Epithelial cell of prostate (primary cell): ENCODE measurements at regions not wholly inside any gene's neighbourhood (a gene's known extent, or its start where the extent isn't known, plus 50 kb on each side); places are given as distances from the start of the nearest gene placed in this dataset.

ENCODE experiments used
- DNase-seq: peaks from one replicate; pipeline ENCODE4 v3.0.0-alpha.2; 2011; ENCODE audit warnings: low read depth, low spot score
- H3K27ac ChIP-seq: fragments of 450-650 bp; 2 replicates; pipeline ENCODE4 v1.5.1; 2017; ENCODE audit warnings: mild to moderate bottlenecking

GRCh38 chr16:65945493-65945892, 421.0 kb upstream of the CDH5 start:
- DNase-seq: no peak

GRCh38 chr16:65944361-65944760, 422.1 kb upstream of the CDH5 start:
- H3K27ac ChIP-seq: no peak overlapping the region
- no peak for DNase-seq

More at GRCh38 chr16:65945493-65945892, 421.0 kb upstream of the CDH5 start:
- no peak overlapping the region for H3K27ac ChIP-seq

- DNase-seq: no peak
- H3K27ac ChIP-seq: no peak overlapping the region
Measured at GRCh38 chr16:65940711-65941110, 425.8 kb upstream of the CDH5 start.

DNA sequence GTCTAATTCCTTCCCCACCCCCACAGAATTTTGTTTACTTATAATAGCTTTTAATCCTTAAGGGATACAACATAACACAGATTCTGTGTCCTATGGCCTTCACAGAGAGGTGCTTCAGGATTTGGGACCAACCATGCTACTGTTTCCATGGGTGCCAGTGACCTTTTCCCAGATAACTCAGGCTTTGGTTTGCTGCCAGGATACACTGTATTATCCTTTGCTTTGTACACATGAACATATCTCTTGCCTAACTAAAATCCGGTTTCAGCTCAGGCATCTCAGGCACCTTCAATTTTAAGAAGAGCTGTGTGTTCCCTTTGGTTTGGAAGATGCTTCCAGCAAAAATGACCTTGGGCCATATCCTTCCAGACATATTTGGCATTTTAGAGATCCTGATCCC, 428.4 kb upstream of the CDH5 start:
- no peak for DNase-seq
- no peak overlapping the region for H3K27ac ChIP-seq

DNA sequence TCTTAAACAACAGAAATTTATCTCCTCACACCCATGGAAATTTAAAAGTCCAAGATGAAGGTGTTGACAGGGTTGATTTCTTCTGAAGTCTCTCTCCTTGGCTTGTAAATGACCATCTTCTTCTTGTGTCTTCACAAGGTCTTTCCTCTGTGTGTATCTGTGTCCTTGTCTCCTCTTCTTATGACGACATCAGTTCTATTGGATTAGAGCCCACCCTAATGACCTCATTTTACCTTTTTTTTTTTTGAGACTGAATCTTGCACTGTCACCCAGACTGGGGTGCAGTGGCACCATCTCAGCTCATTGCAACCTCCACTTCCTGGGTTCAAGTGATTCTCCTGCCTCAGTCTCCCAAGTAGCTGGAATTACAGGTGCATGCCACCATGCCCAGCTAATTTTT, 429.0 kb upstream of the CDH5 start:
- no peak for DNase-seq
- H3K27ac ChIP-seq: no peak overlapping the region

GRCh38 chr16:65936096-65936495, 430.4 kb upstream of the CDH5 start:
- no peak overlapping the region for H3K27ac ChIP-seq
- DNase-seq: no peak

GRCh38 chr16:65934443-65934842, 432.0 kb upstream of the CDH5 start:
- H3K27ac ChIP-seq: no peak overlapping the region
- DNase-seq: no peak

DNA sequence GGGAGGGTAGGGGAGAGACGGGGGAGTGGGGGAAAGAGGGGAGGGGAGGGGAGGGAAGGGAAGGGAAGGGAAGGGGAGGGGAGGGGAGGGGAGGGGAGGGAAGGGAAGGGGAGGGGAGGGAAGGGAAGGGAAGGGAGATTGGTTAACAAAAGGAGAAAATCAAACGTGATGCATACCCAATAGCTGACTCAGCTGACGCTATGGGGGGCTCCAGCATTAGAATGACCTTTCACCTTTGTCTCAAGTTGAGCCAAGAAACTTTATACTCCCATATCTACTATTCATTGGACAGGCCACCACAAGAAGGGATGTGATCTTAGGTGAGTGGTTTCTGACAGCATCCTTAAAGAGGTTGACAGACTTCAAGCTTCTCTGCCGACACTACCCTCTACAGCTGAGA, 432.8 kb upstream of the CDH5 start:
- no peak for DNase-seq
- no peak overlapping the region for H3K27ac ChIP-seq

- DNase-seq: no peak
- H3K27ac ChIP-seq: no peak overlapping the region
Measured at GRCh38 chr16:65932350-65933072, 434.0 kb upstream of the CDH5 start.

- no peak overlapping the region for H3K27ac ChIP-seq
Measured at GRCh38 chr16:65922923-65923322, 443.6 kb upstream of the CDH5 start.

GRCh38 chr16:65919986-65920376, 446.5 kb upstream of the CDH5 start:
- no peak for DNase-seq

More at GRCh38 chr16:65922923-65923322, 443.6 kb upstream of the CDH5 start:
- DNase-seq: no peak

DNA sequence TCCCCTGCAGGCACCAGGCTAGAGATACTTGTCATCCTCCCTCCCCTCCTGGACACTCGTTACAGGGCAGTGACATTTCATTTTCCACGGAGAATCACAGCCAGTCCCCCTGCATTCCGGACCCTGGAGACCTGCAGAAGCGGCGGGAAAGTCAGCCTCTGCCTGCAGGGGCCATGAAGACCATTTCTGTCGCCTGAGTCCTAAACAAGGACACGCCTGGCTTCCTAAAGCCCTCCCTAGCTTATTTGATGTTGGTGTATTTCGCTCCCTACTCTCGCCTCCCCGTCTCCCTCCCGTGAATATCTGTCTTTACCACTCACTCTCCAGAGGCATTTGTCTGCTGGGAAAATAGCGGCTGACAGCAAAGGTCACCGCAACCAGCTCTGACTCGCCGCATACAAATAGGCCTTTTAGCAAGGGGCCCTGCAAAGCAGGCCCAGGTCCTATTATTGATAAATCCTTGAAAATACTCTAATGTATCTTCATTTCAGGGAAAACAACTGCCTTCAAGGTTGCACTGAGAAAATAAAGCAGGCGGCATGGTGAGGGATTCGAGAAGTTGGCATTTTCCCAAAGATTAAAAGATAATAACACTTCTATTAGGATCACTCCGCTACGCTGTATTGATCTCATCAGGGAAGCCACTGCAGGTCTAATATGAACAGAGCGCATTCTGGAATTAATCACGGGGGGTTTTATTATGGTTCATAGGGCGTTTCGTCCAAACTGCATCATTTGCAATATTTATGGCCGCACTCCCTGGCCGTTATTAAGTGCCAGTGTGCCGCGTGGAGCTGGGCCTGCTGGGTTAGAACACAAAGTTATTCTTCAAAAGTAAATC, 447.1 kb upstream of the CDH5 start:
- H3K27ac ChIP-seq: no peak overlapping the region
- no peak for DNase-seq

More at GRCh38 chr16:65919986-65920376, 446.5 kb upstream of the CDH5 start:
- H3K27ac ChIP-seq: no peak overlapping the region

DNA sequence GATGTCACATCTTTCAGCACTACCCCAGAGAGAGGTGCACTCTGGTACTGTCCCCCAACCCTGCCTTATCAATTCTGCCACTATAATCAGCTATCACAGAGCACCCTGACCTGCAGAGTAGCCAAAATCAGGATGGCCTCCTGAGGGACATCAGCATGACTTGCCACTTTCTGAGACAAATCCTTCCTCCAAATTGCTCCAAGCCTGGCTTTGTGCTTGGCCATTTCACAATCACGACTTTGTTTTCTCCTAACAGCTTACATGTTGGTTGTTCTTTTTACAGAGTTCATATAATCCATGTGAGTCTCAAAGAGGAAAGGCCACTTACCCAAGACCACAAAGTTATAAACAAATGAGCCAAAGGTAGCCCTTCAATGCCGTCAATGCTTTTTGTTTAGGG, 449.0 kb upstream of the CDH5 start:
- no peak overlapping the region for H3K27ac ChIP-seq
- DNase-seq: no peak

- no peak for DNase-seq
- no peak overlapping the region for H3K27ac ChIP-seq
Measured at GRCh38 chr16:65916995-65917394, 449.5 kb upstream of the CDH5 start.

DNA sequence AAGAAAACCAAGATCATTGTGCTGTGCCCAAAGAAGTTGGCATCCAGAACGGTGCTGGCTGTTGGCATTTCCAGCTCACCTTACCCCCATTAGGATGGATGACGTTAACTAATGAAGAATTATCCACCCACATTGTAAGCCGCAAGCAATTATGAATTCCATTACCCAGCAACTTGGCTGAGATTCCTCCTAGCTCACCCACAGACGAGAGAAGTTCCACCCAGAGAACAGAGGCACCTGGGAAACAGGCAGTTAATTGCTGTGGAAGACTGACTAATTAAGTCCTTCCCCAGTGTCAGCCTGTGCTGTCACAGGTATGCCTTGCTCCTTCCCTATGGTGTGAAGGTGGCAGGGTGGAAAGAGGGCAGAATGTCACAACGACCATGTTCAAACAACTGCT, 456.2 kb upstream of the CDH5 start:
- no peak for DNase-seq
- no peak overlapping the region for H3K27ac ChIP-seq

DNA sequence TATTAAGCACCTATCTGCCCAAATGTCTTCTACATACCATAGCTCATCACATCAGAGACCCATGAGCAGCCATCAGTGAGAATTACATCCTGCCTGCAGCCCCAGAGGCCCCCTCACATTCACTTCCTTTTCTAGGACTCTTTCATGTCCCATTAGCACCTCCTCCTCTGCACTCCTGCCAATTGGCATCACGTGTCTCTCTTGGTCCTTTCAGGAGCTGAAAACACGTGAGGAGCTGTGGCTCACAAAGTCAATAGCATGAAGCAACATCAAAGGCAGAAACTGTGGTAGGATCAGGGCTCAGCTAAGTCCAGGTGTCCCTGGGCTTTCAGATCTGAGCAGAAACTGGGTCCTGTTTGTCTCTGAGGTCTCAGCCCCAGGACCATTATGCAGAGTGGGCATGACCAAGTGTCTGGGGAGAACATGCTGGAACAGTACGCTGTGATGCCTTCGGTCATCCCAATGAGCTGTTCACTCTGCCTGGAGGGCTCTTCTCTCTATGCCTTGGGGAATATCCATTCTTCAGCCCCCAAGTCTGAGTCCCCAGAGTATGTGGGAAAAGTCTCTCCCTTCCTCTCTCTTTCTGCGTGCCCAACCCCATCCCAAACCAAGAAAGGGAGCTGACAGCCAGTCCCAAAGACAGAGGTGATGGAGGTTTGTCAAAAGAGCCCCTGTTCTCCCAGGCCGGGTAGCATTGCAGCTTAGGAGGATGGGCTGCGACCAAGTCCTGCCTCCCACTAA, 457.0 kb upstream of the CDH5 start:
- H3K27ac ChIP-seq: no peak overlapping the region
- DNase-seq: peak; percentile 18

GRCh38 chr16:65908568-65908967, 457.9 kb upstream of the CDH5 start:
- DNase-seq: no peak

DNA sequence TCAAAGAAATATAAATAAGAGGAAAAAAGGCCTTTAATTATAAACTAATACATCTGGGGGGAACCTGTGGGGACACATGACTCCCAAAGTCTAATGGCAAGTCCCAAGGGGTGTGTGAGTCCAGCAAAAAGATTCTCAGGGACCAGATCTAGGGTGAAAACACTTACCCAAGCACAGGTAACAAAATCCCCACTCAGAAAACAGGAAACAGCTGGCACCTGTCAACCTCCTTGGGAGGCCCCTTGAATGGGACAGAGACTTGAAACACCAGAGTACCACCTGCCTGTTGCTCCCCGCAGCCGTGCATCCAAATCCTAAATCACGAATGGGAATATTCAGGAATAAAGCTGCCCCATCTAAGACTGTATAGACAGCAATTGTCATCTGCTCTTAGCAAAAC, 461.2 kb upstream of the CDH5 start:
- DNase-seq: no peak
- H3K27ac ChIP-seq: no peak overlapping the region

More at GRCh38 chr16:65908568-65908967, 457.9 kb upstream of the CDH5 start:
- no peak overlapping the region for H3K27ac ChIP-seq

DNA sequence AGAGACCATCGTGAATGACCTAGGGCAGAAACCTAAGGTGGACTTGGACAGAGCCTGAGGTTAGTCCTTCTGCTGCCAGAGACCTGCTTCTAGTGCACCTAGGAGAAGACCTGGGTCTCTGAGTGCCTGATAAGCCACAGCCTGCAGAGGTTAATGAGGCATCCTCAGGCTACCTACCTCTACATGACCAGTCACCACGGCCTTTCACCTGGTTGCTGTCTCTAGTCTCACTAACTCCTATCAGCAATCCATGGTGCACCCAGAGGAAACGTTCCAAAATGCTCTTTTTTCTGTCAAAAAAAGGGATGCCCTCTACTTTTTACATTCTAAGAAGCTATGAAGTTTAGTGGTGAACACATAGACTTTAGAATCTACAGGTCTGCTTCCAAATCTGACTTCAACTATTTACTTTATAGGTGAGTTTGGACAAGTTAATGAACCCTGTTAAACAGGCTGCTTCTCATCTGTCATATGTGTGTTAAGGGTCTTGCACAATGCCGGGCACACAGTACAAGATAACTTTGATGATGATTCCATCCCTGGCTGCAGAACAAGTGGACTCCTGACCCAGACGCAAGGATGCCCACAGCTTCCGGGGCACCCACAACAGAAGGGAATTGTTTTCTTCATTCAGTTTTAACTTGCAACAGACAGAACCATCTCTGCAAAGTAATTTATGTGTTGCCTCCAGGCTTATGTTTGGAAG, 469.9 kb upstream of the CDH5 start:
- DNase-seq: no peak
- H3K27ac ChIP-seq: no peak overlapping the region

DNA sequence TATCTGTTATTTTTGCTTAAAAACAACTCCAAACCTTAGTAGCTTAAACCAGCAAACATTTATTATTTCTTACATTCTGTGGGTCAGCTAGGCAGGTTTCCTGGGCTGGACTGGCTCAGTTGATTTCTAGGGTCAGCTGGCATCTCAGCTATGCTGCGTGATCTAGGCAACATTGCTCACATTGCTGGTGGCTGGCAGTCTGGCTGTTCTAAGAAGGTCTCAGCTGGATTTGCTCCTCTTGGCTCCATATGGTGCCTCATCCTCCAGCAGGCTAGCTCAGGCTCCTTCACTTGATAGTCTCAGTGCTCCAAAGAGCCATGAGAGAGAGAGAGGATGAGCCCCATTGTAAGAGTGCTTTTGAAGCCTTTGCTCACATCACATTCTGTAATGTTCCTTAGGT, 470.6 kb upstream of the CDH5 start:
- no peak for DNase-seq
- no peak overlapping the region for H3K27ac ChIP-seq
